Osteocyte (in vitro differentiated cells): ENCODE measurements at regions not wholly inside any gene's neighbourhood (a gene's known extent, or its start where the extent isn't known, plus 50 kb on each side); places are given as distances from the start of the nearest gene placed in this dataset.
"Not testable (repeated sequence)": the region's sequence is repeated elsewhere in the genome, so short reads cannot be mapped to it uniquely, and the experiment has no call there.

Experiments
- DNase-seq: peaks from one replicate; pipeline ENCODE4 v3.0.0; 2021; ENCODE audit warnings: mixed read lengths; ENCODE audit not compliant: unreplicated experiment; ENCODE audit errors: extremely low spot score
- H3K27ac Mint-ChIP-seq: one replicate; pipeline ENCODE4 v1.8.0; 2021; ENCODE audit warnings: mild to moderate bottlenecking, mixed read lengths; ENCODE audit not compliant: unreplicated experiment
- H3K27me3 Mint-ChIP-seq: one replicate; pipeline ENCODE4 v1.8.0; 2021; ENCODE audit warnings: mixed read lengths; ENCODE audit not compliant: unreplicated experiment
- H3K36me3 Mint-ChIP-seq: one replicate; pipeline ENCODE4 v1.8.0; 2021; ENCODE audit warnings: mixed read lengths; ENCODE audit not compliant: unreplicated experiment
- H3K4me1 Mint-ChIP-seq: one replicate; pipeline ENCODE4 v1.8.0; 2021; ENCODE audit warnings: mixed read lengths; ENCODE audit not compliant: unreplicated experiment
- H3K4me3 Mint-ChIP-seq: one replicate; pipeline ENCODE4 v1.8.0; 2021; ENCODE audit warnings: mild to moderate bottlenecking, moderate library complexity, mixed read lengths; ENCODE audit not compliant: unreplicated experiment
- H3K9me3 Mint-ChIP-seq: one replicate; pipeline ENCODE4 v1.8.0; 2021; ENCODE audit warnings: mixed read lengths; ENCODE audit not compliant: unreplicated experiment
- CTCF ChIP-seq: fragments of 200-600 bp; sonication (generic); IDR thresholded peaks from 2 replicates; pipeline ENCODE4 v1.5.0; 2021; ENCODE audit warnings: antibody characterized with exemption, mild to moderate bottlenecking, moderate library complexity

GRCh38 chr7:112946350-112946749 lies 140.3 kb downstream of the GPR85 start:
- H3K4me3 Mint-ChIP-seq: no peak overlapping the region
- no peak for DNase-seq
- no peak for TF ChIP-seq CTCF
- H3K36me3 Mint-ChIP-seq: no peaks in the 10 kb centered on the region
- no peaks in the 10 kb centered on the region for H3K9me3 Mint-ChIP-seq
- no peak overlapping the region for H3K27ac Mint-ChIP-seq
- H3K4me1 Mint-ChIP-seq: no peaks in the 10 kb centered on the region
- peaks cover 59% of the 10 kb centered on the region for H3K27me3 Mint-ChIP-seq

GRCh38 chr7:112945046-112945445 lies 141.6 kb downstream of the GPR85 start:
- Mint-ChIP-seq H3K4me1 (peaks cover 4% of the 10 kb centered on the region), H3K9me3 (no peaks in the 10 kb centered on the region), H3K27me3 (peaks cover 48% of the 10 kb centered on the region), H3K4me3 (no peak overlapping the region), H3K36me3 (no peaks in the 10 kb centered on the region), H3K27ac (no peak overlapping the region)
- no peak for DNase-seq
- TF ChIP-seq CTCF: no peak

- Mint-ChIP-seq H3K9me3 (no peaks in the 10 kb centered on the region), H3K36me3 (no peaks in the 10 kb centered on the region), H3K27me3 (peaks cover 31% of the 10 kb centered on the region), H3K4me3 (no peak overlapping the region), H3K27ac (no peak overlapping the region), H3K4me1 (peaks cover 14% of the 10 kb centered on the region)
- TF ChIP-seq CTCF: no peak
- no peak for DNase-seq
Observed at GRCh38 chr7:112942981-112943380, 143.6 kb downstream of the GPR85 start.

- H3K27me3 Mint-ChIP-seq: peaks cover 23% of the 10 kb centered on the region
- not testable (repeated sequence) for H3K9me3 Mint-ChIP-seq, H3K36me3 Mint-ChIP-seq
Observed at GRCh38 chr7:112942125-112942524, 144.5 kb downstream of the GPR85 start.

GRCh38 chr7:112940314-112940732 lies 146.3 kb downstream of the GPR85 start:
- Mint-ChIP-seq H3K4me1 (peaks cover 20% of the 10 kb centered on the region), H3K4me3 (peak overlapping the region; percentile 89), H3K9me3 (no peaks in the 10 kb centered on the region), H3K27ac (peak overlapping the region; percentile 97), H3K27me3 (peaks cover 12% of the 10 kb centered on the region), H3K36me3 (peaks cover 2% of the 10 kb centered on the region)
- no peak for TF ChIP-seq CTCF
- no peak for DNase-seq

More at GRCh38 chr7:112942125-112942524, 144.5 kb downstream of the GPR85 start:
- not testable (repeated sequence) for H3K4me3 Mint-ChIP-seq, DNase-seq, H3K27ac Mint-ChIP-seq
- H3K4me1 Mint-ChIP-seq: peaks cover 18% of the 10 kb centered on the region
